ENCODE measurements at regions not wholly inside any gene's neighbourhood (a gene's known extent, or its start where the extent isn't known, plus 50 kb on each side); places are given as distances from the start of the nearest gene placed in this dataset.

DNA sequence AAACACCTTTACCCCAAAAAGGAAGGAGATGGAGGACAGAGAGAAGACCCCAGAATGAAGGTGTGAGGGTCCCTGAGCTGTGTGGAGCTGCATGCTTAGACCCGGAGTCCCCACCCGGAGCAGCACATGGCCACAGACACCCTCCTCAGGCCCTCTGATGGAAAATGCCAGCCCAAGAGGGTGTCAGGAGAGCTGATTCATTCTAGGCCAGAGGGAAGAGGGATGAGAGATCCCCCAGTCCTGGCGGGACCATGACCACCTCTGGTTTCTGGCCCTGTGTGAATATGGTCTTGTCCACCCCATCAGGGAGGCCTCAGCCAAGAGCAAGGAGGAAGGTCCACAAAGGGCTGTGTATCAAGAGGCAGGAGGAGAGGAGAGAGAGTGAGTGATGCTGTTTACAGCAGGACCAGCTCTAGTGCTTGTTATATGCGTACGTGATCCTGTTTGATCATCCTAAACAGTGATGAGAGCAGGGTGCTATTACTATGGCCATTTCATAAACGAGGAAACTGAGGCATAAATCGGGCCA lies 186.6 kb upstream of the HAAO start:
- in situ Hi-C loops (cut with MboI; ENCODE audit: low sequenced_read_pairs) = loop anchor here (10.0 kb wide), 1 partner anchor 246 kb away; the partner anchor contains the start of gene ZFP36L2

DNA sequence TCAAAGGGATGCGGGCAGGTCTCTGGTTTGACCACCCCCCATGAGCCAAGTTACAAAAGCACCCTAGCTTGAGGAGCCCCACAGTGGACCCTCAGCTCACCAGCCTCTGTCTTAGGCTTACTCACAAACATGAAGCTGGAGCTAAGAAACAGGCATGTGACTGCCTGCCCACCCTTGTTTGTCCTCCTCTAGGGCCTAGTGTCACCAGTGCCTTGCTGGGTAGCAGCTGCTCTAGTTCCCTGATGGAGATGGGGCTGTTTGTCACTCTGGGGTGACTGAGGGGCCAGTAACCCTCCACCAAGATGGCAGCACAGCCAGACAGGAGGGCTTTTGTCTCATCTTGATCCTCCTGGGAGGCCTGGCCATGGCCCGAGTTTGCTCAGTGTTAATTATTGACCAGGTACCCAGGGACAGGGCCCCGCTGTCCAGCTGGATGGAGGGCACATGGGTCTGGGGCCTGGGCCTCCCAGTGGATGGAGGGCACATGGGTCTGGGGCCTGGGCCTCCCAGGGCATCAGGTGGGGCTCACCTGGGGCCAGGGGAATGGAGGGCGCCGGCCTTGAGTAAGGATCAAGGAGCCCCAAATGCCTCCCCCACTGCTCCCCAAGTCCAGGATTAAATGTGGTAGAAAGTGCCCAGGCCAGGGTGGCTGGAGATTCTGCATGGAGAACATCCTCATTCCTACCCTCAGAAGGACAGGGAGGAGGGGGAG lies 185.9 kb upstream of the HAAO start:
- in situ Hi-C loops (cut with MboI; ENCODE audit: low sequenced_read_pairs) = loop anchor here (10.0 kb wide), 1 partner anchor 246 kb away; the partner anchor contains the start of gene ZFP36L2

GRCh38 chr2:42977270-42978174 lies 185.1 kb upstream of the HAAO start:
- in situ Hi-C loops (cut with MboI; ENCODE audit: low sequenced_read_pairs) = loop anchor here (10.0 kb wide), 1 partner anchor 247 kb away; the partner anchor contains the start of gene ZFP36L2

- in situ Hi-C loops (cut with MboI; ENCODE audit: low sequenced_read_pairs) = loop anchor here (10.0 kb wide), 1 partner anchor 248 kb away; the partner anchor contains the start of gene ZFP36L2
Observed at GRCh38 chr2:42976351-42976750, 184.0 kb upstream of the HAAO start.

- in situ Hi-C loops (cut with MboI; ENCODE audit: low sequenced_read_pairs) = loop anchor here (10.0 kb wide), 1 partner anchor 250 kb away; the partner anchor contains the start of gene ZFP36L2
Observed at GRCh38 chr2:42974721-42975717, 182.6 kb upstream of the HAAO start.

- in situ Hi-C loops (cut with MboI; ENCODE audit: low sequenced_read_pairs) = loop anchor here (10.0 kb wide), 1 partner anchor 251 kb away; the partner anchor contains the start of gene ZFP36L2
Observed at GRCh38 chr2:42974169-42974720, 181.9 kb upstream of the HAAO start.

DNA sequence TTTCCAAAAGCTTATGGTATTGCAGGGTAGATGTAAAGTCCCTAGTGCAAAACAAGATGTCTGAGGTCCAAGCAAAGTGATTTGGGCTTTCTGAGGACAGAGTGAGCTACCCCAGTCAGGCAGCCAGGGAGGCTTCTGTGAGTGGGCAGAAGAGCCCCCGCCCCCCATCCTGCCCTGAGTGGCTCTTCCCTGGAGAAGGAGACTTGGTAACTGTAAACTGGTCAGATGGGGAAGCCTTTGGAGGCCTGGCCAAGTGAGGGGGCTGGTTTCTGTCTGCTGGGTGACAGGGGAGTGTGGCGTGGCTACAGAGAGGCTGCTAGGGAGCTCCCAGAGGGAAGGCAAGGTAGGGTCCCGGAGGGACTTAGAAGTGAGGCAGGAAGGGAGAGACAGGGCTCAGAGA lies 181.3 kb upstream of the HAAO start:
- in situ Hi-C loops (cut with MboI; ENCODE audit: low sequenced_read_pairs) = loop anchor here (10.0 kb wide), 1 partner anchor 251 kb away; the partner anchor contains the start of gene ZFP36L2

GRCh38 chr2:42972933-42973516 lies 180.6 kb upstream of the HAAO start:
- in situ Hi-C loops (cut with MboI; ENCODE audit: low sequenced_read_pairs) = loop anchor here (10.0 kb wide), 1 partner anchor 252 kb away; the partner anchor contains the start of gene ZFP36L2

DNA sequence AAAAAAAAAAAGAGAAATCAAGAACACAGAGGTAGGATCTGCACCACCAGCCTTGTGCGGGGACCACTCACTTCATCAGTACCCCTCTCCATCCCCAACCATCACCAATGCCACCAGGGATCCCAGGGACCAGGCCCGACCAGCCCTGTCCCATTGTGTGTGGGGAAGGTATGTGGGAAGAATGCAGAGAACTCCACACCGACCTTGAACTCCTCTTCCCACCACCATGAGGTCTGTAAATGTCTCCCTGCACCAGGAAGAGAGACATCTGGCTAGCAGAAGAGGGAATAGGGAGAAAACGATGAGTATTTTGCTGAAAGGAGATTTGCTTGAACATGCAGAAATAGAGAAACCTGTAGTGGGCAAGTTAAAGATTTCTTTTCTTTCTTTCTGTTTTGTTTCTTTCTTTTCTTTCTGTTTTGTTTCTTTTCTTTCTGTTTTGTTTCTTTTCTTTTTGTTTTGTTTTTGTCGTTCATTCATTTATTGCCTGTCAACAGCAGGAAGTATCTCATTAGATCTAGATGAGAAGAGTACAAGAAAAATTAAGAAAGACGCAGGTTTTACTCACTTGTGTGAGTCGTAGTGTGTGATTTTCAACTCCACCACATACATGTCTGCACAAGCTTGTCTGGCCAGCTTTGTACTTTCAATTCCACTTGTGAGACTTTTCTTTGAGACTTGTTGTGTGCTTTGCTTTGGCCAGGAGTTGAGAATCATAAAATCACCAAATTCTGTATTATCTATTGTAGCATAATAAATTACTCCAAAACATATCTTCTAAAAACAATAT lies 179.8 kb upstream of the HAAO start:
- in situ Hi-C loops (cut with MboI; ENCODE audit: low sequenced_read_pairs) = loop anchor here (10.0 kb wide), 1 partner anchor 253 kb away; the partner anchor contains the start of gene ZFP36L2

DNA sequence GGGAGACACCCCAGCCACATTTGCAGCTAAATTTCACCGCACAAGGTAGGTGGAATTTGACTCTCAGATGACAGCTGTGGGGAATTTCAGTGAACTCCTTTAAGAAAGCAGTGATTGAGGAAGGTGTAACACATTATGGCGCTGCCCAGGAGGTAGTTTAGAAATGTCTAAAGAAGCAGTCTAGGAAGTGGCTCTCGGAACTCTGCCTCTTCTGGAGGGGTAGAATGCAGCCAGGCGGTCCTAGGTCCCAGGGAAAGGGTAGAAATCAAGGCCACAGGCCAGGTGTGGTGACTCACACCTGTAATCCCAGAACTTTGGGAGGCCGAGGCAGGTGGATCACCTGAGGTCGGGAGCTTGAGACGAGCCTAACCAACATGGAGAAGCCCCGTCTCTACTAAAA lies 179.0 kb upstream of the HAAO start:
- in situ Hi-C loops (cut with MboI; ENCODE audit: low sequenced_read_pairs) = loop anchor here (10.0 kb wide), 1 partner anchor 253 kb away; the partner anchor contains the start of gene ZFP36L2

- in situ Hi-C loops (cut with MboI; ENCODE audit: low sequenced_read_pairs) = loop anchor here (10.0 kb wide), 1 partner anchor 255 kb away; the partner anchor contains the start of gene ZFP36L2
Observed at GRCh38 chr2:42970151-42970550, 177.8 kb upstream of the HAAO start.

- in situ Hi-C loops (cut with MboI; ENCODE audit: low sequenced_read_pairs) = loop anchor here (10.0 kb wide), 1 partner anchor 255 kb away; the partner anchor contains the start of gene ZFP36L2
Observed at GRCh38 chr2:42969231-42970150, 177.1 kb upstream of the HAAO start.

GRCh38 chr2:42967959-42968674 lies 175.7 kb upstream of the HAAO start:
- in situ Hi-C loops (cut with MboI; ENCODE audit: low sequenced_read_pairs) = no loop called here

GRCh38 chr2:42965910-42966309 lies 173.5 kb upstream of the HAAO start:
- in situ Hi-C loops (cut with MboI; ENCODE audit: low sequenced_read_pairs) = no loop called here

DNA sequence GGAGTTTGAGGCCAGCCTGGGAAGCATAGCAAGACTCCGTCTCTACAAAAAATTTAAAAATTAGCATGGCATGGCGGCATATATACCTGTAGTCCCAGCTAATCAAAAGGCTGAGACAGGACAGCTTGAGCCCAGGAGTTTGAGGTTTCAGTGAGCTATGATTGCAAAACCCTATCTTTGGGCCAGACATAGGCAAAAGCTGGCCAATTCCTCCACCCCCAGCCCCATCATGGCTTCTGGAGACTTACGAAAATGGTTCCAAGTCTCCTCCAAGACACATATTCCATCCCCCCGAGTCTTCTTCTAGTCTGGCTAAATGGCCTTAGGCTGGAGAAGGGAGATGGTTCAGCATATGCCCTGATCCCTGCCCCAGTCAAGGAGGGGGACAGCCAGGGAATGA lies 172.8 kb upstream of the HAAO start:
- in situ Hi-C loops (cut with MboI; ENCODE audit: low sequenced_read_pairs) = no loop called here

GRCh38 chr2:42964439-42965083 lies 172.2 kb upstream of the HAAO start:
- in situ Hi-C loops (cut with MboI; ENCODE audit: low sequenced_read_pairs) = no loop called here
